Neural progenitor cell (in vitro differentiated cells): ENCODE measurements at regions not wholly inside any gene's neighbourhood (a gene's known extent, or its start where the extent isn't known, plus 50 kb on each side); places are given as distances from the start of the nearest gene placed in this dataset.

Source experiments
- EZH2 ChIP-seq: fragments of 200-600 bp; sonication (generic); IDR thresholded peaks from 2 replicates; pipeline ENCODE4 v1.6.1; 2017; ENCODE audit warnings: antibody characterized with exemption, mild to moderate bottlenecking, moderate library complexity
- EZH2phosphoT487 ChIP-seq: fragments of 200-600 bp; sonication (generic); IDR thresholded peaks from 2 replicates; pipeline ENCODE4 v1.6.1; 2017; ENCODE audit warnings: antibody characterized with exemption
- TF ChIP-seq, protein P1 (sequence below): fragments of 200-600 bp; sonication (generic); IDR thresholded peaks from 2 replicates; pipeline ENCODE4 v1.5.1; 2017; ENCODE audit warnings: antibody characterized with exemption, mild to moderate bottlenecking

DNA sequence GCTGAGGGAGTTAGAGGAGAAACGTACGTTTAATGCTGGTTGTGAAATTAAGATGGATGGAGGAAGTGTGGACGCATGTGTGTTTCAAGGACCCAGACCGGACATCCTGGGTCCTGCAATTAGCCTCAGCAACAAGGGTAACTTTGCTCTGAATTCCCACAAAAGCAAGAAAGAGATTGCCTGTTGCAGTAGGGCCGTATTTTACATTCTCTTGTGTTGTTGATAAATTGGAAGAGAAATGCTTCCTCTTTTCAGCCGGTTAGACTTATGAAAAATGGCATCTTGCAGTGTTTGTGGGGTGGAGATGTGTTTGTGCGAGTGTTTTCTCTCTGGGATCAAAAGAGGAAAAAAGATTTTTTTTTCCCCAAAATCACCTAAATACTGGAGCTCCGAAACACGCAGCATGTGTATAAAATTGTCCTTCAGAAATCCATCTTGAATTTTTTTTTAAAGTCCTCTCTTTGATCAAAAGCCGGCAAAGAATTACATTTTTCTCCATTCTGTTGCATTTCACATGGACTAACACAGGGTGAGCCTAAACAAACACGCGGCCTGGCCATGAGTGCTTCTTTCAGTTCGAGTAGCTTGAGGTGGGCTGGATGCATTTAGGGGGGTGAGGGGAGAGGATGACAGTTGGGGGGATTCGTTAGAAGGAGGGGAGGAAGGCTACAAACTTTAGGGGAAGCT lies 251.6 kb downstream of the C16orf95 start:
- TF ChIP-seq EZH2 (no peak), EZH2phosphoT487 (no peak)
- TF ChIP-seq, protein P1, sequence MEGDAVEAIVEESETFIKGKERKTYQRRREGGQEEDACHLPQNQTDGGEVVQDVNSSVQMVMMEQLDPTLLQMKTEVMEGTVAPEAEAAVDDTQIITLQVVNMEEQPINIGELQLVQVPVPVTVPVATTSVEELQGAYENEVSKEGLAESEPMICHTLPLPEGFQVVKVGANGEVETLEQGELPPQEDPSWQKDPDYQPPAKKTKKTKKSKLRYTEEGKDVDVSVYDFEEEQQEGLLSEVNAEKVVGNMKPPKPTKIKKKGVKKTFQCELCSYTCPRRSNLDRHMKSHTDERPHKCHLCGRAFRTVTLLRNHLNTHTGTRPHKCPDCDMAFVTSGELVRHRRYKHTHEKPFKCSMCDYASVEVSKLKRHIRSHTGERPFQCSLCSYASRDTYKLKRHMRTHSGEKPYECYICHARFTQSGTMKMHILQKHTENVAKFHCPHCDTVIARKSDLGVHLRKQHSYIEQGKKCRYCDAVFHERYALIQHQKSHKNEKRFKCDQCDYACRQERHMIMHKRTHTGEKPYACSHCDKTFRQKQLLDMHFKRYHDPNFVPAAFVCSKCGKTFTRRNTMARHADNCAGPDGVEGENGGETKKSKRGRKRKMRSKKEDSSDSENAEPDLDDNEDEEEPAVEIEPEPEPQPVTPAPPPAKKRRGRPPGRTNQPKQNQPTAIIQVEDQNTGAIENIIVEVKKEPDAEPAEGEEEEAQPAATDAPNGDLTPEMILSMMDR: no peak
